Fibroblast of villous mesenchyme (primary cell): ENCODE measurements at regions not wholly inside any gene's neighbourhood (a gene's known extent, or its start where the extent isn't known, plus 50 kb on each side); places are given as distances from the start of the nearest gene placed in this dataset.
A peak's percentile ranks its signal among the peaks of the same experiment; 100 is the strongest.

Source experiments
- DNase-seq: peaks from one replicate; pipeline ENCODE4 v3.0.0-alpha.2; 2010; ENCODE audit warnings: low read depth
- H3K4me3 ChIP-seq: 2 replicates; pipeline ENCODE4 v1.5.1; 2011; ENCODE audit warnings: low read depth, mild to moderate bottlenecking, low read length
- TF ChIP-seq, protein P1 (sequence below): IDR thresholded peaks from 2 replicates; pipeline ENCODE4 v1.5.1; 2012; ENCODE audit warnings: low read depth, mild to moderate bottlenecking, low read length; ENCODE audit not compliant: insufficient read depth

DNA sequence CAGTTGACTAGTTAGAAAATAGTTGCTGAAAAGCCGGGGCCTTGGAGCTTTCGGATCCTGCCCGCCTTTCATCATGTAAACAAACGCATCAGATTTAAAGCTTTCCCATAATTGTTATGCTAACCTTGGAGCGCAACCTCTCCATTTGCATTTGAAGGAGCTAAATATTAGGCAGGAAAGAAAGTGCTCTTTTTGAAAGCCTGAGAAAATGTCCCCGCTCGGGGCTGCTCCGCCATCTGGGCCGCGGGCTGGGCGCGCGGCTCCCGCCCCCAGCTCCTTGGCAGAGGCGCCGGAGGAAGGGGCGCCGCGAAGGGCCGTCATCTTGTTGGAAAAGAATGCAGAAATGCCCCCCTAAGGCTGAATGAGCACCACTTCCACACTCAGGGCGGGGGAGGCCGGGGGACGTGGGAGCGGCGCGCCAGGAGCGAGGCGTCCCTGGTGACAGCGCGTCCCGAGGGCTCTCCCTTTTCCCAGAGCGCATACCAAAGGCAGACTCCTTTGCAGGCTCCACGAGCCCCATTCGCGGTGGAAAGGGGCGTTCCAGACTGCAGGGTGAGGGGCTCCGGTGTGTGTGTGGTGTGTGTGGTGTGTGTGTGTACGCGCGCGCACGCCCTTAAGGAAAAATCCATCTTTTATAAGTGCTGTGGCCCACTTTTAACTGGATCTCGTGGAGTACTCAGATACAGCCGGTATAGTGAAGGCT, 145.6 kb upstream of the ID4 start:
- no peak for DNase-seq
- TF ChIP-seq, protein P1, sequence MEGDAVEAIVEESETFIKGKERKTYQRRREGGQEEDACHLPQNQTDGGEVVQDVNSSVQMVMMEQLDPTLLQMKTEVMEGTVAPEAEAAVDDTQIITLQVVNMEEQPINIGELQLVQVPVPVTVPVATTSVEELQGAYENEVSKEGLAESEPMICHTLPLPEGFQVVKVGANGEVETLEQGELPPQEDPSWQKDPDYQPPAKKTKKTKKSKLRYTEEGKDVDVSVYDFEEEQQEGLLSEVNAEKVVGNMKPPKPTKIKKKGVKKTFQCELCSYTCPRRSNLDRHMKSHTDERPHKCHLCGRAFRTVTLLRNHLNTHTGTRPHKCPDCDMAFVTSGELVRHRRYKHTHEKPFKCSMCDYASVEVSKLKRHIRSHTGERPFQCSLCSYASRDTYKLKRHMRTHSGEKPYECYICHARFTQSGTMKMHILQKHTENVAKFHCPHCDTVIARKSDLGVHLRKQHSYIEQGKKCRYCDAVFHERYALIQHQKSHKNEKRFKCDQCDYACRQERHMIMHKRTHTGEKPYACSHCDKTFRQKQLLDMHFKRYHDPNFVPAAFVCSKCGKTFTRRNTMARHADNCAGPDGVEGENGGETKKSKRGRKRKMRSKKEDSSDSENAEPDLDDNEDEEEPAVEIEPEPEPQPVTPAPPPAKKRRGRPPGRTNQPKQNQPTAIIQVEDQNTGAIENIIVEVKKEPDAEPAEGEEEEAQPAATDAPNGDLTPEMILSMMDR, result no peak
- H3K4me3 ChIP-seq, result peak overlapping the region; percentile 26

DNA sequence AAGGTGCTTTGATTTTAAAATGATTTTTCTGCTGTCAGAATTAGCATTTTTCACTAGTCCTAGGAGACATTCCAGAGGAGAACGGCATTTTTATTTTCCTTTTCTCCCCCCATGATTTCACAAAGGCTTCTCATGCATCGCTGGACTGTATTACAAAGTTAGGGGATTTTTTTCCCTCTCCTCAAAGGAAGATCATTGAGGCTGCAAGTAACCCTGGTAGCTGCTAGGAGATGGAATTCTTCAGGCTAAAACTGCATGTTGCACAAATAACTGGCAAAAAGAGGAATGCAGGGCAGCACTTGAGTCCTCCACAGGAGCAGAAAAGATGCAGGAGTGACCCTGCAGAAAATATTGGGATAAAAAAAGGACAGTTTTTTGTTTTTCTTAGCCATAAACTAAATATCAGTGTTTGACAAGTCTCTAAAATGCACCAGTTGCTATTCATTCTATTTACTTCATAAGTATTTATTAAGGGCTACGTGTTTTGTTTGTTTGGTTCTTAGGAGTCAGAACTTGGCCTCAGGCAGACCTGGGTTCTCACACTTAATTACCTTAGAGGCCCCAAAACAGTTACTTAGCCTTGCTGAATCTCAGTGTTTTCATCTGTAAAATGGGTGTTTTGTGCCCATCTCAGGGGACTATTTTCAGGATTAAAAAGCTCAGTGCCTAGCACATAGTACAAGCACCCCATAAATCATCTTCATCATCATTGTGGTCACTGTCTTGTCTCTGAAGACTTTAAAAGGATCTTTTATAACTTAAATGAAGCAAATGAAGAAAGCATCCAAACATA, 144.5 kb upstream of the ID4 start:
- DNase-seq, result no peak
- TF ChIP-seq, protein P1, result no peak
- no peak overlapping the region for H3K4me3 ChIP-seq

DNA sequence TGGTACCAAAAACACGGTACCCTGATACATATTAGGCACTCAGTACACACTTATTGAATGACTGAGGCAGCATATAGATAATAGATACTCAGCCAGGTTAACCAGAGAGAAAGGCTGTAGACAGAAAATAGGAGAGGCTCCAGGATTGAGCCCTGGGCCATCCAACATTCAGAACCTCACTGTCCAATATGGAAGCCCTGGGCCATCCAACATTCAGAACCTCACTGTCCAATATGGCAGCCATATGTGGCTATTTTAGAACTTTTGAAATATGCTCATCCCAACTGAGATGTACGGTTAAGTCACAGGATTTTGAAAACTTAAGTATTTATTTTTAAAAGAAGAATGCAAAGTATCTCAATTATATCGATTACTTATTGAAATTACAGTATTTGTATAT, 142.5 kb upstream of the ID4 start:
- DNase-seq, result no peak
- H3K4me3 ChIP-seq, result no peak overlapping the region
- TF ChIP-seq, protein P1, result no peak

DNA sequence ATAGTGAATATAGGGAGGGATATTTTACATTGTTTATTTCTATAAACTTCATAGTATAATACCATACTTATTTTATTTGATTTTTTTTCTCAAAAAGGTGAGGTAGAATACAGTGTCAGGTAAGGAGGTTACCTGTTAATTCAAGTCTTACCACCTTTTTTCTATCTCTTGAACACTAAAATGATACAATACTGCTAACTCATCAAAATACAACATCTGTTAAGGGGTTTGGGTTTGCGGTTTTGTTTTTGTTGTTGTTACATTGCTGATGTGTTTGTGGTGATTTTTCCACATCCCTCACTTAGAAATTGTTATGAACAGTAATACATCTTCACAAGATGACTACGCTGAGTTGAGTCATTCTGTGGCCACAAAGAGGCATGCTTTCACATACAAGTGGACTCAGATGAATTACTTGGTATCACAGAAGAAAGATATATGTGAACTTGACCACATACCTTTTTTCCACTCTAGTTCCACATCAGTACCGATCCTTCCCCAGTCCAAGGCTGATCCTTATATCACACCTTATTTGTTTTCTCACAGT, 139.4 kb upstream of the ID4 start:
- peak; percentile 55 for DNase-seq
- TF ChIP-seq, protein P1, result no peak
- no peak overlapping the region for H3K4me3 ChIP-seq

DNA sequence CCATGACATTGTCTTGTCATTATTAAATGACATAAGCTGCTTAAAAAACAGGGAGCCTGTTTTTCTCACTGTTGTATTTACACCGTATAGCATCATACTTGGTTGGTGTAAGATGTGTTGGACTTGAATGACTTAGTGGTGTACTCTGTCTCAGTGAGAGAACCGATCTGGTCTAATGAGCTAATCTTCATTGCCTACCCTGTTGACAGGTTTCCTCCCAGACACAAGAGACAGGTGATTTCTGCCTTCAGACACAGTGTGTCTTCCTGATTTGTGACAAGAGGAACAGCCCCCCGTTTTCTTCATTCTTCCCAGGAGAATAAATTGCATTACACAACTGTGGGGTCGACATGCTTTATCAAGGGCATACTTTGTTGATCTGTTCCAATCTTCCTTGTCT, 137.2 kb upstream of the ID4 start:
- TF ChIP-seq, protein P1, result no peak
- DNase-seq, result no peak

DNA sequence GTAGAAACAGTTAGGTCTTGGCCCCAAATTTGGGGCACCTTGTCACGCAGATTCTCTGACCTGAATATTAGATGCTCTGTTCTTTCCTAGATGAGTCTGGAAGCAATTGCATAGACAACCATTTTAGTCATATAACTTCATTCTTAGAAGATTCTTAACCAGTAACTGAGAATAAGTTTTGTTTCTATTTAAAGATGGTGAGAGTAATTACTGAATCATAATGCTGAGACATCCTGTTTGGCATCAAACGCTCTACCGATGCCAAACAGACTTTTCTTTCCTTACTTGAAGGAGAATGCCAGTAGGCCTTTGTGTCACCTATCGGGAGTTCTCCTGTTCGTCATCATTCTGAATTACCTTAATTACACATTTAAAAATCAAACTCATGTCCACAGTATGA, 131.6 kb upstream of the ID4 start:
- TF ChIP-seq, protein P1, result no peak
- DNase-seq, result no peak
- no peak overlapping the region for H3K4me3 ChIP-seq

More for the DNA sequence above, 137.2 kb upstream of the ID4 start:
- no peak overlapping the region for H3K4me3 ChIP-seq
